Panc1 (cell line): ENCODE measurements at regions not wholly inside any gene's neighbourhood (a gene's known extent, or its start where the extent isn't known, plus 50 kb on each side); places are given as distances from the start of the nearest gene placed in this dataset.
"Not testable (repeated sequence)": the region's sequence is repeated elsewhere in the genome, so short reads cannot be mapped to it uniquely, and the experiment has no call there.

Experiments used
- ATAC-seq: fragments of 200-7000 bp; cut with Tn5 transposase; 2 replicates; pipeline ENCODE4 v1.9.1; 2020; ENCODE audit warnings: mild to moderate bottlenecking, moderate library complexity
- BruUV-seq: library from RNA; stranded (reverse); fragments of 400-500 nt; replicated peaks from 2 replicates; lab custom pipeline; 2021; lab: Mats Ljungman, UMichigan
- CTCF ChIA-PET: fragments of 300-600 bp; sonication (Branson Sonifier 250); formaldehyde crosslinking; loops from one replicate; lab custom pipeline; 2022; ENCODE audit warnings: antibody characterized with exemption; lab: Charles Lee
- POLR2A ChIA-PET: fragments of 300-600 bp; sonication (Branson Sonifier 250); formaldehyde crosslinking; loops from one replicate; lab custom pipeline; 2022; ENCODE audit warnings: antibody characterized with exemption; lab: Charles Lee
- DNase-seq: peaks from one replicate; pipeline ENCODE4 v3.0.0-alpha.2; 2010; ENCODE audit warnings: low read depth, low spot score
- H3K27ac ChIP-seq: 2 replicates; pipeline ENCODE4 v1.5.1; 2011; ENCODE audit warnings: mild to moderate bottlenecking, low read length, inconsistent platforms
- H3K27me3 ChIP-seq: fragments of 200-500 bp; sonication (Bioruptor generic); 2 replicates; pipeline ENCODE4 v1.6.0; 2014; ENCODE audit warnings: low read length, inconsistent platforms; ENCODE audit not compliant: control insufficient read depth, insufficient read depth
- H3K36me3 ChIP-seq: fragments of 200-500 bp; sonication (Bioruptor generic); 2 replicates; pipeline ENCODE4 v1.5.1; 2014; ENCODE audit warnings: inconsistent platforms, mild to moderate bottlenecking, low read length, moderate library complexity; ENCODE audit not compliant: control insufficient read depth, insufficient read depth
- H3K4me1 ChIP-seq: 2 replicates; pipeline ENCODE4 v1.5.1; 2011; ENCODE audit warnings: inconsistent platforms, mild to moderate bottlenecking, low read length, moderate library complexity; ENCODE audit not compliant: control insufficient read depth, insufficient read depth
- H3K4me3 ChIP-seq, 2 experiments: 2 replicates each; pipeline ENCODE4 v1.5.1; 2011 to 2012; ENCODE audit warnings: low read depth in 2 of 2, low read length in 2 of 2, mild to moderate bottlenecking in 2 of 2, inconsistent platforms in 1 of 2, moderate library complexity in 1 of 2
- H3K9me3 ChIP-seq: fragments of 200-500 bp; sonication (Bioruptor generic); 2 replicates; pipeline ENCODE4 v1.5.1; 2014; ENCODE audit warnings: low read depth, mild to moderate bottlenecking, inconsistent platforms, low read length, moderate library complexity; ENCODE audit not compliant: control insufficient read depth, insufficient read depth
- CTCF ChIP-seq: fragments of 450-650 bp; IDR thresholded peaks from 2 replicates; pipeline ENCODE4 v1.5.1; 2017; ENCODE audit warnings: mild to moderate bottlenecking
- POLR2AphosphoS5 ChIP-seq: IDR thresholded peaks from 2 replicates; pipeline ENCODE4 v1.6.1; 2012; ENCODE audit warnings: mild to moderate bottlenecking, low read depth, low read length, moderate library complexity
- REST ChIP-seq, 2 experiments: IDR thresholded peaks; 2 replicates each; pipeline ENCODE4 v1.6.1; 2011 to 2012; ENCODE audit warnings: low read depth in 2 of 2, control low read depth in 1 of 2, low read length in 1 of 2, mild to moderate bottlenecking in 1 of 2, moderate library complexity in 1 of 2; ENCODE audit not compliant: insufficient read depth in 1 of 2
- SIN3A ChIP-seq: IDR thresholded peaks from 2 replicates; pipeline ENCODE4 v1.6.1; 2012; ENCODE audit warnings: low read depth, mild to moderate bottlenecking, low read length, moderate library complexity, borderline replicate concordance; ENCODE audit not compliant: insufficient read depth
- TCF7L2 ChIP-seq: IDR thresholded peaks from 2 replicates; pipeline ENCODE4 v1.6.1; 2011; ENCODE audit warnings: mild to moderate bottlenecking, low read depth, low read length, inconsistent platforms
- in situ Hi-C: cut with HindIII; loops from 2 replicates; pipeline ENCODE4 v1.10.0; 2016; ENCODE audit warnings: low sequenced_read_pairs, low pct_unique_long_range_greater_than_20kb
- intact Hi-C: fragments of 100-400 bp; cut with micrococcal nuclease; formaldehyde crosslinking; loops from one replicate; pipeline ENCODE4 v1.10.0; 2022; ENCODE audit not compliant: unreplicated experiment

GRCh38 chr10:3255616-3256015 lies 83.0 kb upstream of the PITRM1 start:
- ATAC-seq (no peak), DNase-seq (no peak)
- Histone ChIP-seq H3K9me3 (no peaks in the 10 kb centered on the region), H3K36me3 (no peaks in the 10 kb centered on the region), H3K27me3 (no peaks in the 10 kb centered on the region), H3K27ac (no peak overlapping the region), H3K4me1 (no peaks in the 10 kb centered on the region), H3K4me3 (no peak overlapping the region)
- CTCF ChIA-PET: no interaction called here
- POLR2A ChIA-PET: interaction anchor here (0.7 kb wide), 1 partner anchor 320 kb away, joined by 7 read pairs; no protein-coding TSS in a partner anchor
- in situ Hi-C loops: no loop called here
- no TSS peak for BruUV-seq
- TF ChIP-seq REST (IDR thresholded peaks at IDR 0.05; ENCODE audit: insufficient read depth in 1 of 2, low read depth in 2 of 2, low read length in 1 of 2): no peak
- no peak for TF ChIP-seq TCF7L2
- TF ChIP-seq CTCF: no peak
- TF ChIP-seq POLR2AphosphoS5: no peak
- TF ChIP-seq SIN3A: no peak
- intact Hi-C loops: no loop called here

GRCh38 chr10:3255075-3255474 lies 82.5 kb upstream of the PITRM1 start:
- Histone ChIP-seq H3K36me3 (no peaks in the 10 kb centered on the region), H3K27me3 (no peaks in the 10 kb centered on the region), H3K4me1 (no peaks in the 10 kb centered on the region), H3K9me3 (no peaks in the 10 kb centered on the region), H3K27ac (no peak overlapping the region), H3K4me3 (no peak overlapping the region)
- TF ChIP-seq TCF7L2 (no peak), CTCF (no peak), SIN3A (no peak), REST (IDR thresholded peaks at IDR 0.05; ENCODE audit: insufficient read depth in 1 of 2, low read depth in 2 of 2, low read length in 1 of 2) (no peak), POLR2AphosphoS5 (no peak)
- ChIA-PET CTCF (no interaction called here), POLR2A (interaction anchor here (0.6 kb wide), 1 partner anchor 50 kb away, joined by 7 read pairs; no protein-coding TSS in a partner anchor)
- DNase-seq (no peak), ATAC-seq (no peak)
- BruUV-seq: no TSS peak
- intact Hi-C loops: no loop called here
- in situ Hi-C loops: no loop called here

- BruUV-seq, in situ Hi-C loops, H3K27ac ChIP-seq, H3K9me3 ChIP-seq, ATAC-seq, H3K36me3 ChIP-seq, H3K4me1 ChIP-seq, DNase-seq, H3K27me3 ChIP-seq, intact Hi-C loops, POLR2A ChIA-PET, H3K4me3 ChIP-seq, CTCF ChIA-PET: not testable (repeated sequence)
Measured at GRCh38 chr10:3253974-3254373, 81.4 kb upstream of the PITRM1 start.
